ENCODE measurements at regions not wholly inside any gene's neighbourhood (a gene's known extent, or its start where the extent isn't known, plus 50 kb on each side); places are given as distances from the start of the nearest gene placed in this dataset.

- TF ChIP-seq CTCF (conservative IDR thresholded peaks at IDR 0.05; ENCODE audit: control insufficient read depth, insufficient read depth, low read depth, low read length) = no peak
- DNase-seq (ENCODE audit: low read depth) = no peak
- H3K4me3 ChIP-seq (ENCODE audit: control insufficient read depth, low read depth, low read length) = no peak overlapping the region
Observed at GRCh38 chr4:18480928-18481327, 459.4 kb upstream of the LCORL start.

DNA sequence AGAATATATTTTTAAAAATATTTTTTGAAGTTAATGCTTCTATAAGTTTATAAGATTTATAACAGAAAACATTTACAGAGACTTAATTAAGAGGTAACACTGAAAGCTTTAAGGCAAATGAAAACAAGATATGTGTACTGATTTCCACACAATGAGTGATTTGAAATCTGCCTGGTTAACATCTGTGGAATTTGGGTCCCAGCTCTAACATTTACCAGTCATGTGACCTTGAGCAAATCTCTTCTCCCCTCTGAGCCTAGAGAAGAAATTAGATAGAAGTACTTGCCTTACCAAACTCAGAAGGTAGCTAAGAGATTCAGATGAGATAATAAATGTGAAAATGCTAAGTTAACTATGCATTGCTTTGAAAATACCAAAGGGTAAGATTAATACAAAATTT lies 458.8 kb upstream of the LCORL start:
- no peak for DNase-seq (ENCODE audit: low read depth)
- H3K4me3 ChIP-seq (ENCODE audit: control insufficient read depth, low read depth, low read length) = no peak overlapping the region
- no peak for TF ChIP-seq CTCF (conservative IDR thresholded peaks at IDR 0.05; ENCODE audit: control insufficient read depth, insufficient read depth, low read depth, low read length)

DNA sequence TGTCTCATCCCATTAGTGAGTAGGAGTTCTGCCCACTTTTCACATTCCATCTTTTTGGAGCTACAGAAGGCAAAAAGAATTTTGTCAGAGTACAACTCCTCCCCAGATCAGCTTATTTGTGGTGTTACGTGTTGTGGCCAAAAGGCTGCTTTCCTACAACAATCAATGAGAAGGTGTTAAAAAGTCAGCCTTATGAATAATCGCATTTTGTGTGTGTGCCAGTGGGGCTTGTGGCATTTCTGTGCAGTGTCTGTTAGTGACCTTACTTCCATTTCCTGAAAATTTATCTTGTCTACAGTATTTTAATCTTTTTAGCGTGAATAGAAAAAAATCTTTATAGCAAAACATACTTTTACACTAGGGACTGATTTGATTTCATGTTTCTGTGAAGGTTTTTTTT lies 458.3 kb upstream of the LCORL start:
- no peak overlapping the region for H3K4me3 ChIP-seq (ENCODE audit: control insufficient read depth, low read depth, low read length)
- no peak for DNase-seq (ENCODE audit: low read depth)
- TF ChIP-seq CTCF (conservative IDR thresholded peaks at IDR 0.05; ENCODE audit: control insufficient read depth, insufficient read depth, low read depth, low read length) = no peak

GRCh38 chr4:18463987-18464559 lies 442.5 kb upstream of the LCORL start:
- no peak for DNase-seq (ENCODE audit: low read depth)
- H3K4me3 ChIP-seq (ENCODE audit: control insufficient read depth, low read depth, low read length) = no peak overlapping the region
- TF ChIP-seq CTCF (conservative IDR thresholded peaks at IDR 0.05; ENCODE audit: control insufficient read depth, insufficient read depth, low read depth, low read length) = no peak

DNA sequence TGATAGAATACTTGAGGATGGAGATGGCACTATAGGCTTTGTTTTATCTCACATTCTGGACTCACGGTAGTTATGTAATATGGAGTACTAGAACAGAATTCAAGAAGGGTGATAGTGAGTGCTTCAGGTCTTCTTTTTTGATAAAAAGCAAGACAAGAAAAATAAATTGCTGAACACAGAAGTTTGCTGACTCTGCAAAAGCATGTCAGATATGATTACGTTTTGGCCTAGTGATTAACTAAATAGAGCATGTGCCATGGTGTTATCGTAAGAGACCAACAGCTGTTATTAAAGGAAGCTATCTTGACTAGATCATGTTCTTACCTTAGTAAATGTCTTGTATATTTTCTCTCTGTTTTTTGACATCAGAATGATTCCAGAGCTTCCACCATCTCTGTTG lies 436.9 kb upstream of the LCORL start:
- no peak overlapping the region for H3K4me3 ChIP-seq (ENCODE audit: control insufficient read depth, low read depth, low read length)
- no peak for DNase-seq (ENCODE audit: low read depth)
- no peak for TF ChIP-seq CTCF (conservative IDR thresholded peaks at IDR 0.05; ENCODE audit: control insufficient read depth, insufficient read depth, low read depth, low read length)

DNA sequence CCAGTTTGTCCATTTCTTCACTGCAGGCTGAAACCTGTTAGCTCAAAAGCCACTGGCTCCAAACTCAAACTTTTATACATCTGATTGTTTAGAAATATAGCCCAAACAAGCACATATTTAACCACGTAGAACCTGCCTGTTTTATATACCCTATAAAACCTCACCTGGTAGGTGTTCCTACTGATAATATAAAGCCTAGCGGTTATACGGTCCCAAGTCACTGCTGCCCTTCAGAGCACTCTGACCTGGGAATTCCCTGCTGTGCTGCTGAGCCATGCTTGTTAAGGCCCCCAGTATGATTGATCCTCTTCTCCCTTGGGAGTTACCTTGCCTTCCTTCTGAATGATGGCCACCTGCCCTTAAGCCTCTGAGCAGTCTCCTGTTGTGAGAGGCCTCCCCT lies 432.8 kb upstream of the LCORL start:
- no peak for DNase-seq (ENCODE audit: low read depth)
- H3K4me3 ChIP-seq (ENCODE audit: control insufficient read depth, low read depth, low read length) = no peak overlapping the region
- TF ChIP-seq CTCF (conservative IDR thresholded peaks at IDR 0.05; ENCODE audit: control insufficient read depth, insufficient read depth, low read depth, low read length) = no peak

- no peak for TF ChIP-seq CTCF (conservative IDR thresholded peaks at IDR 0.05; ENCODE audit: control insufficient read depth, insufficient read depth, low read depth, low read length)
- no peak for DNase-seq (ENCODE audit: low read depth)
- no peak overlapping the region for H3K4me3 ChIP-seq (ENCODE audit: control insufficient read depth, low read depth, low read length)
Observed at GRCh38 chr4:18445110-18445509, 423.6 kb upstream of the LCORL start.
